GM21447 (cell line): ENCODE measurements at regions not wholly inside any gene's neighbourhood (a gene's known extent, or its start where the extent isn't known, plus 50 kb on each side); places are given as distances from the start of the nearest gene placed in this dataset.
"Not testable (repeated sequence)": the region's sequence is repeated elsewhere in the genome, so short reads cannot be mapped to it uniquely, and the experiment has no call there.

Source experiments
- ATAC-seq: cut with Tn5 transposase; IDR thresholded peaks from one replicate; pipeline ENCODE4 v1.9.1; 2021; ENCODE audit not compliant: unreplicated experiment

GRCh38 chr1:67610450-67610849 is 74.6 kb upstream of the GADD45A start:
- ATAC-seq: no peak

- ATAC-seq: no peak
These were observed 73.2 kb upstream of the GADD45A start for GRCh38 chr1:67611846-67612245.

- no peak for ATAC-seq
These were observed 72.2 kb upstream of the GADD45A start for GRCh38 chr1:67612788-67613241.

GRCh38 chr1:67613479-67613878 is 71.5 kb upstream of the GADD45A start:
- ATAC-seq: not testable (repeated sequence)

GRCh38 chr1:67614511-67614934 is 70.5 kb upstream of the GADD45A start:
- ATAC-seq: no peak

- no peak for ATAC-seq
These were observed 69.1 kb upstream of the GADD45A start for GRCh38 chr1:67615886-67616285.

GRCh38 chr1:67616394-67616985 is 68.5 kb upstream of the GADD45A start:
- no peak for ATAC-seq

- ATAC-seq: no peak
These were observed 66.5 kb upstream of the GADD45A start for GRCh38 chr1:67618285-67619018.

GRCh38 chr1:67619080-67619479 is 65.9 kb upstream of the GADD45A start:
- no peak for ATAC-seq

GRCh38 chr1:67623906-67624305 is 61.1 kb upstream of the GADD45A start:
- ATAC-seq: no peak

GRCh38 chr1:67624680-67625079 is 60.3 kb upstream of the GADD45A start:
- ATAC-seq: no peak

GRCh38 chr1:67626090-67626860 is 58.7 kb upstream of the GADD45A start:
- no peak for ATAC-seq

- no peak for ATAC-seq
These were observed 58.2 kb upstream of the GADD45A start for GRCh38 chr1:67626861-67627235.

GRCh38 chr1:67627336-67627735 is 57.7 kb upstream of the GADD45A start:
- ATAC-seq: no peak

- ATAC-seq: no peak
These were observed 57.1 kb upstream of the GADD45A start for GRCh38 chr1:67627906-67628305.

GRCh38 chr1:67629370-67630075 is 55.5 kb upstream of the GADD45A start:
- no peak for ATAC-seq

- no peak for ATAC-seq
These were observed 54.5 kb upstream of the GADD45A start for GRCh38 chr1:67630438-67631045.

GRCh38 chr1:67632356-67632755 is 52.6 kb upstream of the GADD45A start:
- ATAC-seq: no peak

GRCh38 chr1:67632811-67633655 is 52.0 kb upstream of the GADD45A start:
- no peak for ATAC-seq

GRCh38 chr1:67634396-67634935 is 50.5 kb upstream of the GADD45A start:
- no peak for ATAC-seq
